ENCODE measurements at regions not wholly inside any gene's neighbourhood (a gene's known extent, or its start where the extent isn't known, plus 50 kb on each side); places are given as distances from the start of the nearest gene placed in this dataset.
"Not testable (repeated sequence)": the region's sequence is repeated elsewhere in the genome, so short reads cannot be mapped to it uniquely, and the experiment has no call there.

- H3K27me3 Mint-ChIP-seq; H3K9me3 Mint-ChIP-seq (ENCODE audit: low read depth); H3K4me3 Mint-ChIP-seq; H3K36me3 Mint-ChIP-seq; H3K27ac Mint-ChIP-seq; H3K4me1 Mint-ChIP-seq (ENCODE audit: low read depth): not testable (repeated sequence)
Observed at GRCh38 chr22:23443905-23444304, 136.2 kb downstream of the IGLL1 start.

DNA sequence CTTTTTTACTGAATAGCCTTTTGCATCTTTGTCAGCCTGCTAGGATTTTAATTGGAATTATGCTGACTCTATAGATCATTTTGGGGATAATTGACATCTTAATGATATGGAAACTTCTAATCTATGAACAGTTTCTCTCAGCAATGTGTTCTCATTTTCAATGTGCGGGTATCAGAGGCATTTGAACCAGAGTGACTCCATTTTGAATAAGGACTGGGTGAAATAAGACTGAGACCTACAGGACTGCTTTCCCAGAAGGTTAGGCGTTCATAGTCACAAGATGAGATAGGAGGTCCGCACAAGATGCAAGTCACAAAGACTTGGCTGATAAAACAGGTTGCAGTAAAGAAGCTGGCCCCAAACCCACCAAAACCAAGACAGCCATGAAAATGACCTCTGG lies 140.5 kb downstream of the IGLL1 start:
- not testable (repeated sequence) for H3K4me3 Mint-ChIP-seq; H3K27ac Mint-ChIP-seq; H3K4me1 Mint-ChIP-seq (ENCODE audit: low read depth); H3K27me3 Mint-ChIP-seq; H3K36me3 Mint-ChIP-seq; H3K9me3 Mint-ChIP-seq (ENCODE audit: low read depth)

- Mint-ChIP-seq H3K27me3 (no peaks in the 10 kb centered on the region), H3K4me1 (ENCODE audit: low read depth) (peaks cover 1% of the 10 kb centered on the region), H3K36me3 (no peaks in the 10 kb centered on the region), H3K9me3 (ENCODE audit: low read depth) (peaks cover 4% of the 10 kb centered on the region), H3K27ac (no peak overlapping the region), H3K4me3 (no peak overlapping the region)
Observed at GRCh38 chr22:23438216-23438615, 141.9 kb downstream of the IGLL1 start.

- no peaks in the 10 kb centered on the region for H3K36me3 Mint-ChIP-seq
- H3K9me3 Mint-ChIP-seq (ENCODE audit: low read depth) = peaks cover 4% of the 10 kb centered on the region
- no peak overlapping the region for H3K4me3 Mint-ChIP-seq
- H3K27ac Mint-ChIP-seq = no peak overlapping the region
- H3K27me3 Mint-ChIP-seq = no peaks in the 10 kb centered on the region
- peaks cover 5% of the 10 kb centered on the region for H3K4me1 Mint-ChIP-seq (ENCODE audit: low read depth)
Observed at GRCh38 chr22:23437779-23438178, 142.3 kb downstream of the IGLL1 start.

DNA sequence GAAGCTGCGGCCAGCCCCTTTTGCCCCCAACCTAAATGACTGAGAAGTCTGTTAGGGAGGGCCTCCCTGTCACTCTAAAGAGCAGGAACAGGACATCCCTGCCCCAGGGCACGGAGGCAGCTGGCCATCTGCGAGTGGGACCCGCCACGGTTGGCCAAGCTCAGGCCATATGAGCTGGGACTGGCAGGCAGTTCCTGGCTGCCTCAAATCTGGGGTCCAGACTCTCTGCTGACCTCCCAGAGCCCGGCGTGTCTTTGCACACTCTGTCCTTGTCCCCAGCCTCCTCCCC lies 143.0 kb downstream of the IGLL1 start:
- not testable (repeated sequence) for H3K27ac Mint-ChIP-seq; H3K4me1 Mint-ChIP-seq (ENCODE audit: low read depth); H3K9me3 Mint-ChIP-seq (ENCODE audit: low read depth); H3K4me3 Mint-ChIP-seq; H3K36me3 Mint-ChIP-seq; H3K27me3 Mint-ChIP-seq

- H3K4me3 Mint-ChIP-seq; H3K4me1 Mint-ChIP-seq (ENCODE audit: low read depth); H3K9me3 Mint-ChIP-seq (ENCODE audit: low read depth); H3K36me3 Mint-ChIP-seq; H3K27ac Mint-ChIP-seq; H3K27me3 Mint-ChIP-seq: not testable (repeated sequence)
Observed at GRCh38 chr22:23436354-23437106, 143.6 kb downstream of the IGLL1 start.

DNA sequence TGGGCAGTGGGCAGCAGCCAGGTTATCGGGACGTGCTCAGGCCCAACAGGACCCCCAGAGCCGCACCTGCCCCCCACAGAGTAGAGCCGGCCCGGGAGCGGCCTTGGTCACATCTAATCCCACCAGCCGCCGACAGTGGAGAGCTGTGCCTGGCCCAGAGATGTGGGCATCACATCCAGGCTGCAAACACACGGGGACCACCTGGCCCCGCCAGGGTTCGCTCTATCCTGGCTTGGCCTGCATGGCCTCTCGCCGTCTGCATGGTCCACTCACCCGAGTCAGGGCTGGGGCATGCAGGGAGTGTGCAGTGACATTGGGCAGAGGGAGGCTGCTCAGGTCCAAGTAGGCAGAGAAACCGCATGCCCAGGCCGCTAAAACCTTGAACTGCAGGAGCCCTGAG lies 144.9 kb downstream of the IGLL1 start:
- H3K4me3 Mint-ChIP-seq; H3K36me3 Mint-ChIP-seq; H3K27me3 Mint-ChIP-seq; H3K27ac Mint-ChIP-seq; H3K9me3 Mint-ChIP-seq (ENCODE audit: low read depth): not testable (repeated sequence)
- peaks cover 12% of the 10 kb centered on the region for H3K4me1 Mint-ChIP-seq (ENCODE audit: low read depth)

DNA sequence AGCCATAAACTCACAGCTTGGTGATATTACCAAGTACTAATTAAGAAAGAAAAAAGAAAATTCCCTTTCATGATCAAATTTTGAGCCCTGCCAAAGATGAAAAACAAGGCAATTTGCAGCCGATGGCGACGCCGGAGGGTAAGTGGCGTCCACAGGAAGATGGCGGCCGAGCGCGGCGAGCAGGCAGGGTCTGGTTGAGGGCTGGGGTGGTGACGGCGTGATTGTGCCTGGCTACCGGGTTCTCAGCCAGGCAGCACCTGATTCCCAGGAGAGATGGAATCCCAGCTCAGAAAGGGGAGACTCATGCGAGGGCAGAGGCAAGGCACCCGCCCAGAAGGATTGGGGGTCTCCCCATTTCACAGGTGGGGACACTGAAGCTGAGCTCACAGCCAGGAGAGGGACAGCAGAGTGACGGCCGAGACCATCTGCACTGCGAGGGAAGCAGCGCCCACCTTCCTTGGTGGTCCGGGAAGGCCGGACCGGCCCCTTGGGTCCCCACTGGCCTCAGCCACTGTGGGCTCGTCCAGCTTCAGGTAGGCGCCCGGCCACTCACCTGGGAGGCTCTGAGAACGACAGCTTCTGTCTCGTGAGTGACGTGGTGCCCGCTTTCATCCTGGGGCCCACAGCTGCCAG lies 145.8 kb downstream of the IGLL1 start:
- H3K27me3 Mint-ChIP-seq; H3K9me3 Mint-ChIP-seq (ENCODE audit: low read depth); H3K4me3 Mint-ChIP-seq; H3K36me3 Mint-ChIP-seq; H3K27ac Mint-ChIP-seq: not testable (repeated sequence)
- peaks cover 12% of the 10 kb centered on the region for H3K4me1 Mint-ChIP-seq (ENCODE audit: low read depth)

- Mint-ChIP-seq H3K4me3 (peak overlapping the region; percentile 73), H3K4me1 (ENCODE audit: low read depth) (peaks cover 12% of the 10 kb centered on the region)
- not testable (repeated sequence) for H3K36me3 Mint-ChIP-seq; H3K27me3 Mint-ChIP-seq; H3K9me3 Mint-ChIP-seq (ENCODE audit: low read depth); H3K27ac Mint-ChIP-seq
Observed at GRCh38 chr22:23433127-23434005, 146.7 kb downstream of the IGLL1 start.

DNA sequence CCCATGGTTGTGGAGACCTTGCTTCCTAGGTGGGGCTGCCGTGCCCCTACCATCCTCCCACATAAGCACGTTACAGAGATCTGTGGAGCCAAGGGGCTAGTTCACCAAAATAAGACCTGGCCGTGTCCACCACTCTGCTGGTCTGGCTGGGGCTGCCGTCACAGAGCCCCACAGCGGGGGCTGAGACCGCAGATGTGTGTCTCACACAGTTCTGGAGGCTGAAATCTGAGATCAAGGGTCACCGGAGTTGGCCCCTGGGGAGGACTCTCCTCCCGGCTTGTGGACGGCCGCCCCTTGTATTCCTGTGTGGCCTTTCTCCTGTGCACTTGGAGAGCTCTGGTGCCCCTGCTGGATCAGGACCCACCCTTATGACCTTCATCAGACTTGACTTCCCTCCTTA lies 147.4 kb downstream of the IGLL1 start:
- not testable (repeated sequence) for H3K36me3 Mint-ChIP-seq; H3K27ac Mint-ChIP-seq; H3K27me3 Mint-ChIP-seq; H3K9me3 Mint-ChIP-seq (ENCODE audit: low read depth)
- peaks cover 12% of the 10 kb centered on the region for H3K4me1 Mint-ChIP-seq (ENCODE audit: low read depth)
- H3K4me3 Mint-ChIP-seq = peak overlapping the region; percentile 73

GRCh38 chr22:23431337-23432072 lies 148.6 kb downstream of the IGLL1 start:
- Mint-ChIP-seq H3K4me1 (ENCODE audit: low read depth) (peaks cover 12% of the 10 kb centered on the region), H3K4me3 (no peak overlapping the region), H3K27ac (no peak overlapping the region), H3K36me3 (peaks cover 8% of the 10 kb centered on the region), H3K27me3 (no peaks in the 10 kb centered on the region), H3K9me3 (ENCODE audit: low read depth) (no peaks in the 10 kb centered on the region)

- not testable (repeated sequence) for H3K9me3 Mint-ChIP-seq (ENCODE audit: low read depth); H3K36me3 Mint-ChIP-seq; H3K4me1 Mint-ChIP-seq (ENCODE audit: low read depth); H3K4me3 Mint-ChIP-seq; H3K27ac Mint-ChIP-seq; H3K27me3 Mint-ChIP-seq
Observed at GRCh38 chr22:23424551-23425068, 155.5 kb downstream of the IGLL1 start.

GRCh38 chr22:23424031-23424430 lies 156.1 kb downstream of the IGLL1 start:
- Mint-ChIP-seq H3K4me1 (ENCODE audit: low read depth) (no peaks in the 10 kb centered on the region), H3K4me3 (no peak overlapping the region), H3K36me3 (peaks cover 2% of the 10 kb centered on the region), H3K9me3 (ENCODE audit: low read depth) (no peaks in the 10 kb centered on the region), H3K27ac (no peak overlapping the region), H3K27me3 (no peaks in the 10 kb centered on the region)

DNA sequence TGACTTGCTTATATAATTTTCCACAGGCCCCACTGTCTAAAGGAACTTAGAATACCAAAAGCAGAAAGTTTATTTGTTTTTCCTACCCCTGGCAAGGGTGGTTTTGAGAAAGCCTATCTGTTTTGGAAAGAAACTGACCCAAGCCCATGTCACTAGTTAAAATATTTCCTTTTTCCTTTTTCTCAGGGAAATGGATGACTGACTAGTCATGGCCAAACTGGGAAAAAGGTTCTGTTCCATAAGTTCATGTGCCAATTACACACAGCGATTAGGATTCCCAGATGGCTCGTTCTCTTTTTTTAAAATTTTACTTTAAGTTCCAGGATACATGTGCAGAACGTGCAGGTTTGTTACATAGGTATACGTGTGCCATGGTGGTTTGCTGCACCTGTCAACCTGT lies 157.8 kb downstream of the IGLL1 start:
- not testable (repeated sequence) for H3K36me3 Mint-ChIP-seq; H3K4me3 Mint-ChIP-seq; H3K9me3 Mint-ChIP-seq (ENCODE audit: low read depth); H3K27me3 Mint-ChIP-seq; H3K27ac Mint-ChIP-seq; H3K4me1 Mint-ChIP-seq (ENCODE audit: low read depth)

DNA sequence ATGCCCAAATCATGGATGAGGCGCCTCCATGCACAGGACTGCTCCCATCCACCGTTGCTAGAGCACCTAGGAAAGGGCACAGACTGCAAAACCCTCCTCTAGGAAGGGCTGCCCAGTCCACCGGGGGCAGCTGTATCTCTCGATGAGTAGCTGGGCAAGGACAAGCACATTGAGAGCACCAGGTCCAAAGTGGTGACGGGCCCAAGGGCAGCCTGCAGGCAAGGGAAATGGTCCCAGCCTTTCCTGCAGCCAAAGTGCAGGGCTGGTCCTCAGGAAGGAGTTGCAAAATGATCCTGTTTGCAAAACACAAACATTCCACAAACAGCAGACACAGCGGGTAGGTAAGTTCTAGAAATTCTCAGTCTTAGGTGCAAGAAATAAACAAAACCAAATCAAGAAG lies 158.8 kb downstream of the IGLL1 start:
- not testable (repeated sequence) for H3K27me3 Mint-ChIP-seq; H3K4me1 Mint-ChIP-seq (ENCODE audit: low read depth); H3K27ac Mint-ChIP-seq; H3K9me3 Mint-ChIP-seq (ENCODE audit: low read depth); H3K4me3 Mint-ChIP-seq; H3K36me3 Mint-ChIP-seq
